ENCODE measurements at regions not wholly inside any gene's neighbourhood (a gene's known extent, or its start where the extent isn't known, plus 50 kb on each side); places are given as distances from the start of the nearest gene placed in this dataset.

DNA sequence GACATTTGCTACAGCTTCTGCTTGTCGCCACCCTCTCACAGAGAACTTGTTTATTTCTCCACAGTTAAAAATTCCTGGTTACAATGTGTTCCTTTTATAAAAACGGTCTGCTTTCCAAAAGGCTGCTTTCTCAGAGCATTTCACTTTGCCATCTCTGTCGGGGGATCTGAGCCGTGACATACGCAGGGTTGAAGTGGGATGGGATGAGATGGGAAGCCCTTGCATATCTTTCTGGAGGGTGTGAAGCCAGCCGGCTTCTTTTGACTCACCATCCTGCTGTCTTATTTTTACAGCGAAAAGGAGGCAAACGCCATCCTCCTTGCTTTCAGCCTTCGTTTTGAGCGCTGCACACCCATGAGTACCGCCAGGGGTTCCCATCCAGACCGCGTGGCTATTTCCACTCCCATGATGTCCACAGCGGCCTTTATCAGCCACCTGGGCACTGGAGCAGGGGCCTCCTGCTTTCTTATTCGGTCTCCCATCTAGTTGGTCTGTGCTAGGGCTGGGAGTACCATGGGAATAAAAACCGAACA, 99.8 kb upstream of the GATB start:
- TF ChIP-seq, protein P1, sequence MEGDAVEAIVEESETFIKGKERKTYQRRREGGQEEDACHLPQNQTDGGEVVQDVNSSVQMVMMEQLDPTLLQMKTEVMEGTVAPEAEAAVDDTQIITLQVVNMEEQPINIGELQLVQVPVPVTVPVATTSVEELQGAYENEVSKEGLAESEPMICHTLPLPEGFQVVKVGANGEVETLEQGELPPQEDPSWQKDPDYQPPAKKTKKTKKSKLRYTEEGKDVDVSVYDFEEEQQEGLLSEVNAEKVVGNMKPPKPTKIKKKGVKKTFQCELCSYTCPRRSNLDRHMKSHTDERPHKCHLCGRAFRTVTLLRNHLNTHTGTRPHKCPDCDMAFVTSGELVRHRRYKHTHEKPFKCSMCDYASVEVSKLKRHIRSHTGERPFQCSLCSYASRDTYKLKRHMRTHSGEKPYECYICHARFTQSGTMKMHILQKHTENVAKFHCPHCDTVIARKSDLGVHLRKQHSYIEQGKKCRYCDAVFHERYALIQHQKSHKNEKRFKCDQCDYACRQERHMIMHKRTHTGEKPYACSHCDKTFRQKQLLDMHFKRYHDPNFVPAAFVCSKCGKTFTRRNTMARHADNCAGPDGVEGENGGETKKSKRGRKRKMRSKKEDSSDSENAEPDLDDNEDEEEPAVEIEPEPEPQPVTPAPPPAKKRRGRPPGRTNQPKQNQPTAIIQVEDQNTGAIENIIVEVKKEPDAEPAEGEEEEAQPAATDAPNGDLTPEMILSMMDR (IDR thresholded peaks at IDR 0.05): no peak
- no peak for TF ChIP-seq POLR2A (IDR thresholded peaks at IDR 0.05)

Measured in esophagus squamous epithelium (tissue), 4 donors.